Endodermal cell (in vitro differentiated cells): ENCODE measurements at regions not wholly inside any gene's neighbourhood (a gene's known extent, or its start where the extent isn't known, plus 50 kb on each side); places are given as distances from the start of the nearest gene placed in this dataset.
A peak's percentile ranks its signal among the peaks of the same experiment; 100 is the strongest.

Experiments
- DNase-seq: peaks from one replicate; pipeline ENCODE4 v3.0.0-alpha.2; 2017
- H3K27ac ChIP-seq: 2 replicates; pipeline ENCODE4 v1.5.1; 2013; ENCODE audit warnings: mild to moderate bottlenecking, low read depth, low read length, moderate library complexity
- H3K27me3 ChIP-seq: 2 replicates; pipeline ENCODE4 v1.6.1; 2013; ENCODE audit warnings: mild to moderate bottlenecking, low read length, moderate library complexity; ENCODE audit not compliant: insufficient read depth, control insufficient read depth, poor library complexity, severe bottlenecking
- H3K36me3 ChIP-seq: 2 replicates; pipeline ENCODE4 v1.7.0; 2013; ENCODE audit warnings: mild to moderate bottlenecking, low read length, moderate library complexity; ENCODE audit not compliant: control insufficient read depth, insufficient read depth
- H3K4me1 ChIP-seq: one replicate; pipeline ENCODE4 v1.7.0; 2013; ENCODE audit warnings: low read length; ENCODE audit not compliant: control insufficient read depth, insufficient read depth
- H3K4me3 ChIP-seq: 2 replicates; pipeline ENCODE4 v1.5.1; 2013; ENCODE audit warnings: mild to moderate bottlenecking, low read length, moderate library complexity
- H3K9ac ChIP-seq: 2 replicates; pipeline ENCODE4 v1.6.1; 2013; ENCODE audit warnings: mild to moderate bottlenecking, low read length, moderate library complexity; ENCODE audit not compliant: poor library complexity, severe bottlenecking; ENCODE audit errors: extremely low read depth
- H3K9me3 ChIP-seq: 2 replicates; pipeline ENCODE4 v1.6.1; 2013; ENCODE audit warnings: mild to moderate bottlenecking, low read length, moderate library complexity; ENCODE audit not compliant: control insufficient read depth
- H3K27ac Mint-ChIP-seq: 2 replicates; pipeline ENCODE4 v1.8.0; 2020; ENCODE audit warnings: mixed read lengths
- H3K27me3 Mint-ChIP-seq: 2 replicates; pipeline ENCODE4 v1.8.0; 2021; ENCODE audit warnings: mild to moderate bottlenecking, mixed read lengths; ENCODE audit not compliant: insufficient read depth
- H3K36me3 Mint-ChIP-seq: 2 replicates; pipeline ENCODE4 v1.8.0; 2020; ENCODE audit warnings: low read depth, mixed read lengths
- H3K4me1 Mint-ChIP-seq: 2 replicates; pipeline ENCODE4 v1.8.0; 2020; ENCODE audit warnings: mixed read lengths
- H3K4me3 Mint-ChIP-seq: 2 replicates; pipeline ENCODE4 v1.8.0; 2020; ENCODE audit warnings: mild to moderate bottlenecking, moderate library complexity, mixed read lengths
- H3K9me3 Mint-ChIP-seq: 2 replicates; pipeline ENCODE4 v1.8.0; 2020; ENCODE audit warnings: mild to moderate bottlenecking, mixed read lengths
- CTCF ChIP-seq: fragments of 200-600 bp; sonication (generic); conservative IDR thresholded peaks from 2 replicates; pipeline ENCODE4 v1.5.0; 2021; ENCODE audit warnings: antibody characterized with exemption, mild to moderate bottlenecking
- WGBS, 2 experiments: methylation state at CpG; one replicate each; pipeline versions ENCODE4 v1.1.5 to v1.1.7; 2013; ENCODE audit warnings: missing lambda C conversion rate in 2 of 2, mixed read lengths in 1 of 2; ENCODE audit not compliant: insufficient coverage in 1 of 2, insufficient read length in 1 of 2; 5-methylcytosine and 5-hydroxymethylcytosine counted together

GRCh38 chr14:25134184-25134583, 84.2 kb upstream of the STXBP6 start:
- Histone ChIP-seq H3K27me3 (peaks cover 20% of the 10 kb centered on the region), H3K27ac (no peak overlapping the region)
- H3K27me3 Mint-ChIP-seq: peaks cover 20% of the 10 kb centered on the region

GRCh38 chr14:25132732-25133422, 82.9 kb upstream of the STXBP6 start:
- WGBS, 2 experiments: 26 to 43% methylated on average over 8 to 20 of the region's 20 CpGs
- H3K4me3 Mint-ChIP-seq: no peak overlapping the region
- H3K9me3 Mint-ChIP-seq: peaks cover under 1% of the 10 kb centered on the region
- no peaks in the 10 kb centered on the region for H3K36me3 Mint-ChIP-seq
- Histone ChIP-seq H3K9me3 (no peaks in the 10 kb centered on the region), H3K4me1 (peaks cover 3% of the 10 kb centered on the region), H3K27ac (no peak overlapping the region), H3K4me3 (no peak overlapping the region), H3K36me3 (no peaks in the 10 kb centered on the region), H3K27me3 (peaks cover 20% of the 10 kb centered on the region), H3K9ac (no peak overlapping the region)
- TF ChIP-seq CTCF: peak; percentile 90
- peaks cover 4% of the 10 kb centered on the region for H3K4me1 Mint-ChIP-seq
- peak; percentile 91 for DNase-seq
- no peak overlapping the region for H3K27ac Mint-ChIP-seq
- peaks cover 20% of the 10 kb centered on the region for H3K27me3 Mint-ChIP-seq

More at GRCh38 chr14:25134184-25134583, 84.2 kb upstream of the STXBP6 start:
- Mint-ChIP-seq H3K4me3 (no peak overlapping the region), H3K4me1 (peaks cover 4% of the 10 kb centered on the region), H3K36me3 (no peaks in the 10 kb centered on the region), H3K9me3 (peaks cover 9% of the 10 kb centered on the region), H3K27ac (no peak overlapping the region)
- Histone ChIP-seq H3K9ac (no peak overlapping the region), H3K4me1 (peaks cover 3% of the 10 kb centered on the region), H3K36me3 (no peaks in the 10 kb centered on the region), H3K9me3 (no peaks in the 10 kb centered on the region), H3K4me3 (no peak overlapping the region)
- no peak for TF ChIP-seq CTCF
- no peak for DNase-seq
- WGBS, 2 experiments: 83 to 84% methylated on average over 2 to 5 of the region's 5 CpGs

DNA sequence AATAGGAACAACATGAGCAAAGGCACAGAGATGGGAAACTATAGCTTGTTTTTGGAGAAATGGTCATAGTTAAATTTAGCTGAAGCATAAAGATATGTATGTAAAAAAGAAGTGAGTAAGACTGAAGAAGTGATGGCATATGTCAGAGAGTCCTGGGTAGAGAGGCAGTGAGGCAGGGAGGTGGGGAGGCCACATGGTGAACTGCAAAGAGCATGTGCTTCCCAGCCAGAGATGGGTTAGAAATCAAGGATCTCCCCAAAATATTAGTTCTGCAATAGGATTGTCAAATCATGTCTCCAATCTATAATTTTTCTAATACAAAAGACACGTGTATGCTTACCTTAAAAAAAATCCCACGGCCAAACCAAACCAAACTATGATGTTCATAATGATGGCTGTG, 82.1 kb upstream of the STXBP6 start:
- no peak for DNase-seq
- Histone ChIP-seq H3K27ac (no peak overlapping the region), H3K27me3 (peaks cover 20% of the 10 kb centered on the region), H3K9ac (no peak overlapping the region), H3K9me3 (no peaks in the 10 kb centered on the region), H3K4me3 (no peak overlapping the region), H3K4me1 (peaks cover 3% of the 10 kb centered on the region), H3K36me3 (no peaks in the 10 kb centered on the region)
- 94% methylated on average over 2 of the region's 2 CpGs; no CpG with 5 or more reads in 1 of the 2 experiments for WGBS, 2 experiments
- H3K27ac Mint-ChIP-seq: no peak overlapping the region
- peaks cover 20% of the 10 kb centered on the region for H3K27me3 Mint-ChIP-seq
- no peak for TF ChIP-seq CTCF
- H3K4me1 Mint-ChIP-seq: peaks cover 4% of the 10 kb centered on the region
- no peak overlapping the region for H3K4me3 Mint-ChIP-seq
- no peaks in the 10 kb centered on the region for H3K36me3 Mint-ChIP-seq
- no peaks in the 10 kb centered on the region for H3K9me3 Mint-ChIP-seq
